ENCODE measurements at regions not wholly inside any gene's neighbourhood (a gene's known extent, or its start where the extent isn't known, plus 50 kb on each side); places are given as distances from the start of the nearest gene placed in this dataset.

DNA sequence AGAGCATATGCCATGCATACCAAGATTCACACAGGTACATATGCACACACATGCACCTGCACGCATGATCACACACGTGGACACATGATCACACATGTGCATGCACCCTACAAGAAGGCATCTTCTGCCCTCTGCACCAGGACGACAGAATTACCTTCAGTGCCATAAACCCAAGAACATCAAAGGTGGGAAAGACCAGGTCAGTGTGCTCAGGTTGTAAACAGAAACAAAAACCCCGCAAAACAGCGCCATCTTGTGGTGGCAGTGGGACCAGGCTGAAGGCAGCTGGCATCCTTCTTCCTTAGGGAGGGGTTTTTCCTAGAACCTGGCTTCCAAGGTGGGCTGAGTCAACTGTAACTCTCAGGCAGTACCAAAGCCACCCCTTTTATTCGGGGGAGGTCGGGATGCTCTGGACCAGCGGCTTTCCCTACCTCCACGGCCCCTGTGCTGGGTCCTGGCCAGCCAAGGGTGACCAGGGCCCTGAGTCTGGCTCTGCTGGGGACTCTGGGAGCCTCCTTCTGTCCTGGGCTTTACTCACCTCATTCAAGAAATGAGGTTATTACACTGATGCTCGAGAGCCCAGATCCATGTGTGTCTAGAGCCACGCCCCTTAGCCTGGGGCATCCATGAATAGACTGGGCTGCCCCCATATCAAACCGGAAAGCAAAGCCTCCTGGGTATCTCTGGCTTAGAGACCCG lies 69.4 kb upstream of the FGF3 start (continued):
- no peak for TF ChIP-seq ZSCAN20 (CRISPR knock-in tag; IDR thresholded peaks at IDR 0.05; ENCODE audit: borderline replicate concordance)
- no peak for TF ChIP-seq CBX1 (IDR thresholded peaks at IDR 0.05; ENCODE audit: low read depth)
- TF ChIP-seq, protein P1, sequence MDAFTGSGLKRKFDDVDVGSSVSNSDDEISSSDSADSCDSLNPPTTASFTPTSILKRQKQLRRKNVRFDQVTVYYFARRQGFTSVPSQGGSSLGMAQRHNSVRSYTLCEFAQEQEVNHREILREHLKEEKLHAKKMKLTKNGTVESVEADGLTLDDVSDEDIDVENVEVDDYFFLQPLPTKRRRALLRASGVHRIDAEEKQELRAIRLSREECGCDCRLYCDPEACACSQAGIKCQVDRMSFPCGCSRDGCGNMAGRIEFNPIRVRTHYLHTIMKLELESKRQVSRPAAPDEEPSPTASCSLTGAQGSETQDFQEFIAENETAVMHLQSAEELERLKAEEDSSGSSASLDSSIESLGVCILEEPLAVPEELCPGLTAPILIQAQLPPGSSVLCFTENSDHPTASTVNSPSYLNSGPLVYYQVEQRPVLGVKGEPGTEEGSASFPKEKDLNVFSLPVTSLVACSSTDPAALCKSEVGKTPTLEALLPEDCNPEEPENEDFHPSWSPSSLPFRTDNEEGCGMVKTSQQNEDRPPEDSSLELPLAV (CRISPR knock-in tag; conservative IDR thresholded peaks at IDR 0.05; ENCODE audit: low read depth): no peak
- TF ChIP-seq ZNF776 (CRISPR knock-in tag; IDR thresholded peaks at IDR 0.05): no peak
- no peak for TF ChIP-seq ELF3 (CRISPR knock-in tag; IDR thresholded peaks at IDR 0.05)
- TF ChIP-seq ZFP37 (CRISPR knock-in tag; IDR thresholded peaks at IDR 0.05; ENCODE audit: borderline replicate concordance): no peak
- TF ChIP-seq KMT2B (CRISPR knock-in tag; IDR thresholded peaks at IDR 0.05): no peak
- peak; percentile 64 for TF ChIP-seq STAG1 (CRISPR knock-in tag; IDR thresholded peaks at IDR 0.05)
- TF ChIP-seq SIN3A (IDR thresholded peaks at IDR 0.05; ENCODE audit: borderline replicate concordance, low read depth, low read length): no peak
- TF ChIP-seq SMC3 (IDR thresholded peaks at IDR 0.05; ENCODE audit: low read length): peak; percentile 78
- no peak for TF ChIP-seq ARNTL (CRISPR knock-in tag; IDR thresholded peaks at IDR 0.05)
- no peak for TF ChIP-seq SAFB2 (CRISPR knock-in tag; IDR thresholded peaks at IDR 0.05; ENCODE audit: borderline replicate concordance, low read depth)
- TF ChIP-seq MAF1 (CRISPR knock-in tag; IDR thresholded peaks at IDR 0.05; ENCODE audit: borderline replicate concordance): no peak
- TF ChIP-seq TAF15 (IDR thresholded peaks at IDR 0.05; ENCODE audit: low read depth, low read length, poor library complexity, severe bottlenecking): no peak
- no peak for TF ChIP-seq MIER2 (CRISPR knock-in tag; IDR thresholded peaks at IDR 0.05)
- TF ChIP-seq, protein P2, sequence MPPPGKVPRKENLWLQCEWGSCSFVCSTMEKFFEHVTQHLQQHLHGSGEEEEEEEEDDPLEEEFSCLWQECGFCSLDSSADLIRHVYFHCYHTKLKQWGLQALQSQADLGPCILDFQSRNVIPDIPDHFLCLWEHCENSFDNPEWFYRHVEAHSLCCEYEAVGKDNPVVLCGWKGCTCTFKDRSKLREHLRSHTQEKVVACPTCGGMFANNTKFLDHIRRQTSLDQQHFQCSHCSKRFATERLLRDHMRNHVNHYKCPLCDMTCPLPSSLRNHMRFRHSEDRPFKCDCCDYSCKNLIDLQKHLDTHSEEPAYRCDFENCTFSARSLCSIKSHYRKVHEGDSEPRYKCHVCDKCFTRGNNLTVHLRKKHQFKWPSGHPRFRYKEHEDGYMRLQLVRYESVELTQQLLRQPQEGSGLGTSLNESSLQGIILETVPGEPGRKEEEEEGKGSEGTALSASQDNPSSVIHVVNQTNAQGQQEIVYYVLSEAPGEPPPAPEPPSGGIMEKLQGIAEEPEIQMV (CRISPR knock-in tag; IDR thresholded peaks at IDR 0.05; ENCODE audit: low read depth): no peak
- TF ChIP-seq, protein P3, sequence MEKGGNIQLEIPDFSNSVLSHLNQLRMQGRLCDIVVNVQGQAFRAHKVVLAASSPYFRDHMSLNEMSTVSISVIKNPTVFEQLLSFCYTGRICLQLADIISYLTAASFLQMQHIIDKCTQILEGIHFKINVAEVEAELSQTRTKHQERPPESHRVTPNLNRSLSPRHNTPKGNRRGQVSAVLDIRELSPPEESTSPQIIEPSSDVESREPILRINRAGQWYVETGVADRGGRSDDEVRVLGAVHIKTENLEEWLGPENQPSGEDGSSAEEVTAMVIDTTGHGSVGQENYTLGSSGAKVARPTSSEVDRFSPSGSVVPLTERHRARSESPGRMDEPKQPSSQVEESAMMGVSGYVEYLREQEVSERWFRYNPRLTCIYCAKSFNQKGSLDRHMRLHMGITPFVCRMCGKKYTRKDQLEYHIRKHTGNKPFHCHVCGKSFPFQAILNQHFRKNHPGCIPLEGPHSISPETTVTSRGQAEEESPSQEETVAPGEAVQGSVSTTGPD (CRISPR knock-in tag; IDR thresholded peaks at IDR 0.05): no peak
- TF ChIP-seq MYNN (CRISPR knock-in tag; IDR thresholded peaks at IDR 0.05; ENCODE audit: low read depth): no peak
- TF ChIP-seq ZNF296 (CRISPR knock-in tag; conservative IDR thresholded peaks at IDR 0.05): no peak
- TF ChIP-seq GZF1 (CRISPR knock-in tag; IDR thresholded peaks at IDR 0.05): no peak

Measured in HepG2 (cell line).